OCI-LY1 (cell line): ENCODE measurements at regions not wholly inside any gene's neighbourhood (a gene's known extent, or its start where the extent isn't known, plus 50 kb on each side); places are given as distances from the start of the nearest gene placed in this dataset.

Source experiments
- CTCF ChIP-seq: fragments of 200-600 bp; sonication (generic), shearing (Covaris generic); IDR thresholded peaks from 2 replicates; pipeline ENCODE4 v1.5.1; 2017; ENCODE audit warnings: mild to moderate bottlenecking, antibody characterized with exemption, low read length, moderate library complexity, mixed read lengths
- EZH2 ChIP-seq: fragments of 200-600 bp; sonication (generic), shearing (Covaris generic); IDR thresholded peaks from 2 replicates; pipeline ENCODE4 v1.8.0; 2017; ENCODE audit warnings: borderline replicate concordance, mixed run types, mild to moderate bottlenecking, antibody characterized with exemption, low read length, moderate library complexity, mixed read lengths

GRCh38 chr4:181830404-181831035 is 412.7 kb upstream of the TENM3 start:
- TF ChIP-seq CTCF (no peak), EZH2 (no peak)
